GM12872 (cell line): ENCODE measurements at regions not wholly inside any gene's neighbourhood (a gene's known extent, or its start where the extent isn't known, plus 50 kb on each side); places are given as distances from the start of the nearest gene placed in this dataset.

ENCODE experiments used
- TF ChIP-seq, protein P1 (sequence below): IDR thresholded peaks from 3 replicates; pipeline ENCODE4 v1.5.1; 2011; ENCODE audit warnings: low read depth, mild to moderate bottlenecking, low read length, moderate library complexity; ENCODE audit not compliant: insufficient read depth

DNA sequence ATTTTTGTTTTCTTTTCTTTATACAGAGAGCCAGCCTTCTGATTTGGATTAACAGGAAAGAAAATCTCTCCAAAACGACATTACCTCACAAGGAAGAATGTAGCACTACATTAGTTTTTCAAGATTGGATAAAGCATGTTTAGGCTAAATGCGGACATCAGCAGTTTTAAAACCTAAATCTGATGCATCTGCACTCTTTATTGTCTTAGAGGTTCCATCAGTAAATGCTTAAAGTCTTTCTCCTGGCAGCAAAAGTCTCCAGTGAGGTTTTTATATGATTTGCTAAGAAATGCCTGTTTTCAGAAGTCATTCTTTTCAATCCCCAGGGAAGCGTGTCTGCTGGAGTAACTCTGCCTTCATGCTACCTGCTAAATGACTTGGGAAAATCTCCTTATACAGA is 912.9 kb upstream of the INTU start:
- TF ChIP-seq, protein P1, sequence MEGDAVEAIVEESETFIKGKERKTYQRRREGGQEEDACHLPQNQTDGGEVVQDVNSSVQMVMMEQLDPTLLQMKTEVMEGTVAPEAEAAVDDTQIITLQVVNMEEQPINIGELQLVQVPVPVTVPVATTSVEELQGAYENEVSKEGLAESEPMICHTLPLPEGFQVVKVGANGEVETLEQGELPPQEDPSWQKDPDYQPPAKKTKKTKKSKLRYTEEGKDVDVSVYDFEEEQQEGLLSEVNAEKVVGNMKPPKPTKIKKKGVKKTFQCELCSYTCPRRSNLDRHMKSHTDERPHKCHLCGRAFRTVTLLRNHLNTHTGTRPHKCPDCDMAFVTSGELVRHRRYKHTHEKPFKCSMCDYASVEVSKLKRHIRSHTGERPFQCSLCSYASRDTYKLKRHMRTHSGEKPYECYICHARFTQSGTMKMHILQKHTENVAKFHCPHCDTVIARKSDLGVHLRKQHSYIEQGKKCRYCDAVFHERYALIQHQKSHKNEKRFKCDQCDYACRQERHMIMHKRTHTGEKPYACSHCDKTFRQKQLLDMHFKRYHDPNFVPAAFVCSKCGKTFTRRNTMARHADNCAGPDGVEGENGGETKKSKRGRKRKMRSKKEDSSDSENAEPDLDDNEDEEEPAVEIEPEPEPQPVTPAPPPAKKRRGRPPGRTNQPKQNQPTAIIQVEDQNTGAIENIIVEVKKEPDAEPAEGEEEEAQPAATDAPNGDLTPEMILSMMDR, result no peak

- TF ChIP-seq, protein P1, result no peak
Observed at GRCh38 chr4:126725906-126726305, 906.9 kb upstream of the INTU start.

DNA sequence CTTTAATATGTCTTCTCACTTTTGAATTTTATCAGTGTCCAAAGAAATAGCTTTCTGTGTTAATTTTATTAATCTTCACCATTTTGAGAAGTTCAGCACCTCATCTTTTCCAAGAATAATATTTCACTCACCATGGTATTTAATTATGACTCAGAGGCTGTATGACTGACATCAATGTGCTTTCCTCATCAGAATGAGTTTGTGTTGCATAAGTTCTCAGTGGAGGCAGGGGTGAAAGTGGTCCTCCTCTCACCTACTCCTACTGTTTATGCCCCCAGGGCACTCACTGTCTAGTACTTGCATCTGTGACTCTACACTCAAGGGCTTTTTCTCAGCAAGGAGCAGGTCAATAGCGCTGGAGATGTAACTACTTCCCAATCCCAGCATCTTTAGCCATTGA is 905.3 kb upstream of the INTU start:
- TF ChIP-seq, protein P1, result no peak

DNA sequence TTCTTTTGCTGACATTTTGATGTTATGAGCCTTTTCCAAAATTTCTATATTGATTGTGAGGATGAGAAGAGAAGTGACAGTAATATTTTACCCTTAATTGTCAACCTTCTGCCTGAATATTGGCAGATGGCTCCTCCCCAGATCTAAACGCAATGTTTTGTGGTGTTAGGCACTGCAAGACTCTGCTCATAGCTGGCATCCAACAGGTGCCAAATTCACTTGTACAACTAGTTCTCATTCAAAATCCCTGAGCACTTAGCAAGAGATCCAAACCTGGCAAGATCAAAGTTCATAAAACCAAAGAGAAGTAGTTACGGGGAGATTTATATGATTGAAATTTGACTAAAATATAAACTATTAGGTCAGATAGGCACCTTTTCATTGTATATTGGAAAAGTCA is 901.7 kb upstream of the INTU start:
- TF ChIP-seq, protein P1, result no peak

- TF ChIP-seq, protein P1, result no peak
Observed at GRCh38 chr4:126733301-126733700, 899.5 kb upstream of the INTU start.

GRCh38 chr4:126734465-126734864 is 898.3 kb upstream of the INTU start:
- TF ChIP-seq, protein P1, result no peak

- TF ChIP-seq, protein P1, result no peak
Observed at GRCh38 chr4:126735294-126736132, 897.2 kb upstream of the INTU start.

- TF ChIP-seq, protein P1, result no peak
Observed at GRCh38 chr4:126736133-126736518, 896.6 kb upstream of the INTU start.
